ENCODE measurements at regions not wholly inside any gene's neighbourhood (a gene's known extent, or its start where the extent isn't known, plus 50 kb on each side); places are given as distances from the start of the nearest gene placed in this dataset.

DNA sequence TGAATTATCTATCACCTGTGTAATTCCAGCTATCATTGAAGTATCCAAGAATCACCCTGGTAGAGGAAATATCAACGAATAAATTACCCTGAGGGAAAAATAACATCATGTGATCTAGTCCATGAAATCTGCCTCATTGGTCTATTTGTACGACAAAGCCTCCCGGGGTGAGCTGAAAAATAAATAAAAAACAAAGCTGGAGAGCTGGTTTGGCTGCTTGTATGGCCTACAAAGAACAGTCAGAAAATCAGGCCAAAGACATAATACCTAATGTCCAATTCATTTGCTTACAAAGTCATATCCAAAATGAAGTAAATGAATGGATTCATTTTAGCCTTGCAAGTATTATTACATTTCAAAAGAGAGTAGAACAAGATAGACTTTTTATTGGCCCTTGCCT lies 449.9 kb downstream of the KLF12 start:
- Histone ChIP-seq H3K27me3 (ENCODE audit: insufficient read depth, low read length) (no peaks in the 10 kb centered on the region), H3K9ac (ENCODE audit: low read length) (no peak overlapping the region), H2AFZ (ENCODE audit: low read depth, low read length) (no peak overlapping the region), H3K9me3 (ENCODE audit: insufficient read depth, low read depth, low read length) (no peaks in the 10 kb centered on the region), H3K4me1 (ENCODE audit: insufficient read depth, low read length) (no peaks in the 10 kb centered on the region), H3K79me2 (ENCODE audit: insufficient read depth, low read length) (no peaks in the 10 kb centered on the region), H3K36me3 (ENCODE audit: insufficient read depth, low read length) (no peaks in the 10 kb centered on the region), H3K4me3 (ENCODE audit: insufficient read depth, low read depth, low read length) (no peak overlapping the region), H3K4me2 (ENCODE audit: low read length) (no peak overlapping the region), H4K20me1 (ENCODE audit: insufficient read depth, low read length) (no peaks in the 10 kb centered on the region), H3K27ac (ENCODE audit: low read depth, low read length) (no peak overlapping the region)
- no peak for FAIRE-seq
- Mint-ChIP-seq H3K9me3 (ENCODE audit: unreplicated experiment) (no peaks in the 10 kb centered on the region), H3K4me3 (ENCODE audit: unreplicated experiment) (no peak overlapping the region), H3K36me3 (ENCODE audit: low read depth, unreplicated experiment) (no peaks in the 10 kb centered on the region), H3K4me1 (ENCODE audit: low read depth, unreplicated experiment) (peaks cover 2% of the 10 kb centered on the region), H3K27ac (ENCODE audit: unreplicated experiment) (no peak overlapping the region), H3K27me3 (ENCODE audit: low read depth, unreplicated experiment) (no peaks in the 10 kb centered on the region)
- no peak for DNase-seq (ENCODE audit: low read depth)
- TF ChIP-seq EZH2 (IDR thresholded peaks at IDR 0.05; ENCODE audit: insufficient read depth, low read length) (no peak), CTCF (IDR thresholded peaks at IDR 0.05; ENCODE audit: insufficient read depth, low read depth, low read length) (no peak)

DNA sequence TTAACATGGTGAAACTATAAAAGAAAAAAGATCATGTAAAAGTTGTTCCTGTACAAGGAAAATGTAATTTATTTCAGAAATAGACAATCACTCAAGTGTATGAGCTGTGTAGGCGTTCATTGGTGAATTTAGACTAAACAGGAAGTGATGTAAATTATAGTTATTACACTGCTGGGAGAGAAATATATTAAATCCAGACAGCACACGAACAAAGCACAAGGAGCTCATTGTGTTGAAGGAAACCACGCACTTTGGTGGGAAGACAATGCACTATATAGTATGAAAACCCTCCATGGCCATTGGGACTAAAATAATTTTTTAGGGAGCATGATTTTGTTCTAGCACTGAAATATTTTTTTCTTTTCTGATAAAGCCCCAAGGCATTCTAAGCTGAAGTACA lies 450.5 kb downstream of the KLF12 start:
- no peaks in the 10 kb centered on the region for H3K79me2 ChIP-seq (ENCODE audit: insufficient read depth, low read length)
- Mint-ChIP-seq H3K27ac (ENCODE audit: unreplicated experiment) (no peak overlapping the region), H3K4me3 (ENCODE audit: unreplicated experiment) (no peak overlapping the region), H3K4me1 (ENCODE audit: low read depth, unreplicated experiment) (peaks cover 2% of the 10 kb centered on the region), H3K27me3 (ENCODE audit: low read depth, unreplicated experiment) (no peaks in the 10 kb centered on the region), H3K9me3 (ENCODE audit: unreplicated experiment) (no peaks in the 10 kb centered on the region), H3K36me3 (ENCODE audit: low read depth, unreplicated experiment) (no peaks in the 10 kb centered on the region)
- H3K36me3 ChIP-seq (ENCODE audit: insufficient read depth, low read length) = no peaks in the 10 kb centered on the region
- no peak overlapping the region for H3K27ac ChIP-seq (ENCODE audit: low read depth, low read length)
- H3K4me1 ChIP-seq (ENCODE audit: insufficient read depth, low read length) = no peaks in the 10 kb centered on the region
- H3K4me2 ChIP-seq (ENCODE audit: low read length) = no peak overlapping the region
- no peak overlapping the region for H3K4me3 ChIP-seq (ENCODE audit: insufficient read depth, low read depth, low read length)
- DNase-seq (ENCODE audit: low read depth) (no peak), FAIRE-seq (no peak)
- H3K9ac ChIP-seq (ENCODE audit: low read length) = no peak overlapping the region
- TF ChIP-seq CTCF (IDR thresholded peaks at IDR 0.05; ENCODE audit: insufficient read depth, low read depth, low read length) (no peak), EZH2 (IDR thresholded peaks at IDR 0.05; ENCODE audit: insufficient read depth, low read length) (no peak)
- no peak overlapping the region for H2AFZ ChIP-seq (ENCODE audit: low read depth, low read length)
- H3K9me3 ChIP-seq (ENCODE audit: insufficient read depth, low read depth, low read length) = no peaks in the 10 kb centered on the region
- H3K27me3 ChIP-seq (ENCODE audit: insufficient read depth, low read length) = no peaks in the 10 kb centered on the region
- H4K20me1 ChIP-seq (ENCODE audit: insufficient read depth, low read length) = no peaks in the 10 kb centered on the region

GRCh38 chr13:73681779-73682178 lies 452.4 kb downstream of the KLF12 start:
- Histone ChIP-seq H4K20me1 (ENCODE audit: insufficient read depth, low read length) (no peaks in the 10 kb centered on the region), H3K4me3 (ENCODE audit: insufficient read depth, low read depth, low read length) (no peak overlapping the region), H3K27me3 (ENCODE audit: insufficient read depth, low read length) (no peaks in the 10 kb centered on the region), H3K27ac (ENCODE audit: low read depth, low read length) (no peak overlapping the region), H3K9ac (ENCODE audit: low read length) (no peak overlapping the region), H2AFZ (ENCODE audit: low read depth, low read length) (no peak overlapping the region), H3K4me2 (ENCODE audit: low read length) (no peak overlapping the region), H3K36me3 (ENCODE audit: insufficient read depth, low read length) (no peaks in the 10 kb centered on the region), H3K9me3 (ENCODE audit: insufficient read depth, low read depth, low read length) (no peaks in the 10 kb centered on the region), H3K79me2 (ENCODE audit: insufficient read depth, low read length) (no peaks in the 10 kb centered on the region), H3K4me1 (ENCODE audit: insufficient read depth, low read length) (peaks cover 10% of the 10 kb centered on the region)
- Mint-ChIP-seq H3K4me1 (ENCODE audit: low read depth, unreplicated experiment) (peaks cover 9% of the 10 kb centered on the region), H3K9me3 (ENCODE audit: unreplicated experiment) (no peaks in the 10 kb centered on the region), H3K4me3 (ENCODE audit: unreplicated experiment) (no peak overlapping the region), H3K27me3 (ENCODE audit: low read depth, unreplicated experiment) (no peaks in the 10 kb centered on the region), H3K36me3 (ENCODE audit: low read depth, unreplicated experiment) (no peaks in the 10 kb centered on the region), H3K27ac (ENCODE audit: unreplicated experiment) (no peak overlapping the region)
- no peak for TF ChIP-seq CTCF (IDR thresholded peaks at IDR 0.05; ENCODE audit: insufficient read depth, low read depth, low read length)
- no peak for TF ChIP-seq EZH2 (IDR thresholded peaks at IDR 0.05; ENCODE audit: insufficient read depth, low read length)
- DNase-seq (ENCODE audit: low read depth) = no peak
- FAIRE-seq = no peak
